ENCODE measurements at regions not wholly inside any gene's neighbourhood (a gene's known extent, or its start where the extent isn't known, plus 50 kb on each side); places are given as distances from the start of the nearest gene placed in this dataset.
A peak's percentile ranks its signal among the peaks of the same experiment; 100 is the strongest.
"Not testable (repeated sequence)": the region's sequence is repeated elsewhere in the genome, so short reads cannot be mapped to it uniquely, and the experiment has no call there.

DNA sequence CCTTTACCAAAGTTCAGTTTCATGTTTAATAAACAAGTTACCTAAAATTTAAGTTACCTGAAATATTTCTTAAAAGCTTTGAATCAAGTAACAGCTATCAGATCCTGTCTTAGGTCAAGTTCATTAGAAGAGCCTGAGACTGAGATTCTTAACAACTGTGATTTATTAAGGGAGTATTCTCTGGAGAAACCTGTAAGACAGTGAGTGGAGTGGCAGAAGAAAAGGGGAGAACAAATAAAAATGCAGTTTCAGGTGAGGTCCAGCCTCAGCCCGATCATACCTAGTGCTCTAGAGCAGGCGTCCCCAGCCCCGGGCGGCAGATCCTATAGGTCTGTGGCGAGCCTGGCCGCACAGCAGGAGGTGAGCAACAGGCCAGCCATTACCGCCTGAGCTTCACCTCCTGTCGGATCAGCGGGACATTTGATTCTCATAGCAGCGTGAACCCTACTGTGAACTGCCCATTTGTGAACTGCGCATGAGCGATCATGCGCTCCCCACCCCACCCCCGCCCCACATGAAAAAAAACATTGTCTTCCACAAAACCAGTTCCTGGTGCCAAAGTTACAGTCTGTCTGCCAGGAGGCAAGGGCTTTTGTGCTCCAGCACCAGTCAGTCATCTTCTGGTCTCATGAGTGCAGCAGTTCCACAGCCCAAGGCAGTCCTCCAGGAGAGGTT lies 59.2 kb upstream of the ADGRB3 start:
- peak in 13 of 14 donors; percentile 11 to 87 (median 60) for DNase-seq

DNA sequence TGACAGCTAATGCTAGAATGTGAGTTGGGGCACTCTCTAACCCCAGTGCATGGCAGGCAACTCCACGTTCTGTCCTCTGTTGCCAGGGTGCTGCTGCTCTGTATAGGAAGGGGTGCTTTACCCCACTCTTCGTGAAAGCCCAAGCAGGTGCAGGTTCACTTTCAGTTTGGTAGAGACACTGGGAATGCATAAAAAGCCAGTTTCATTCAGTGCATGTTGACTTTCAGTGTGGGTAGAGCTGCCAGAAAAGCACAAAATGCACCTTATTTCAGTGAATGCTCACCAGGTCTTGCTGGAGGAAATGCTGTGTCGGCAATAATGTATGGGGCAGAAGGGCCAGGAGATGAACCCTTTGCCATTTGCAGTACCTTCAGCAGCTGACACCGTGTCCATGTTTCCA lies 62.1 kb upstream of the ADGRB3 start:
- peak in 1 of 14 donors; percentile 3 for DNase-seq

- peak in 1 of 14 donors; percentile 8 for DNase-seq
These were observed 62.6 kb upstream of the ADGRB3 start for GRCh38 chr6:68572525-68572924.

GRCh38 chr6:68559716-68560115 lies 75.4 kb upstream of the ADGRB3 start:
- peak in 5 of 14 donors; percentile 1 to 17 (median 6) for DNase-seq

- DNase-seq: peak in 3 of 14 donors; percentile 1 to 34 (median 1)
These were observed 76.0 kb upstream of the ADGRB3 start for GRCh38 chr6:68559070-68559469.

- DNase-seq: no peak
These were observed 88.5 kb upstream of the ADGRB3 start for GRCh38 chr6:68546620-68547019.

DNA sequence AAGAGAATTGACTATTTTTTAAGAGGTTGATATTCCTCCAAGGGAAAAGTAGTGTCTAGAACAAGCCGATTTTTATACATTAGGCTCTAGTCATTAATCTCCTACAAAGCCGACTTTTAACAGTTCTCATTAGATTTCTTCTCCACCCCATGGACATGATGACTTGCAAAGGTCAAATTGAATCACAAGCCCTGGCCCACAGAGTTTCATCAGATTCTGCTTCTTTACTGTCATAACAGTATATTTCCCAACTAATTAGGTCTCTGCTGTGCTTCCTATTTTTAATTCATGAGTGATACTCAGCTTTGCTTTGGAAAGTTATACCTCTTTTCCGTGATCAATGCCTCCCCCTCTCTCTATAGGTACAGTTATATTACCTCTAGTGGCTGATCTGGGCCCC lies 90.6 kb upstream of the ADGRB3 start:
- no peak for DNase-seq

- DNase-seq: no peak
These were observed 101.7 kb upstream of the ADGRB3 start for GRCh38 chr6:68533339-68533795.

DNA sequence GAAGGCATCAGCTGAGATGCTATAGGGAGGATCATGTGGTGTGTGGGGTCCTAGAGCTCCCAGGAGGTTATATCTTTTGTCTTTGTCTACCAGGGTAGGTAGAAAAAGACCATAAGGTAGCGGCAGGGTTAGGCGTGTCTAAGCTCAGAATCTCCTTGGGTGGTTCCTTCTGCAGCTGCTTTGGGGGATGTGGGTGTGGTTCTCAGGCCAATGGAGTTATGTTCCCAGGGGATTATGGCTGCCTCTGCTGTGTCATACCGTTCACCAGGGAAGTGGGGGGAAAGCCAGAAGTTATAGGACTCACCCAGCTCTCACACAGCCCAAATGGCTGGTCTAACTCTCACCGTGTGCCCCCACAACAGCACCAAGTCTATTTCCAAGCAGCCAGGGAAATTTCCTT lies 107.4 kb upstream of the ADGRB3 start:
- no peak for DNase-seq

GRCh38 chr6:68506911-68507310 lies 128.2 kb upstream of the ADGRB3 start:
- no peak for DNase-seq

DNA sequence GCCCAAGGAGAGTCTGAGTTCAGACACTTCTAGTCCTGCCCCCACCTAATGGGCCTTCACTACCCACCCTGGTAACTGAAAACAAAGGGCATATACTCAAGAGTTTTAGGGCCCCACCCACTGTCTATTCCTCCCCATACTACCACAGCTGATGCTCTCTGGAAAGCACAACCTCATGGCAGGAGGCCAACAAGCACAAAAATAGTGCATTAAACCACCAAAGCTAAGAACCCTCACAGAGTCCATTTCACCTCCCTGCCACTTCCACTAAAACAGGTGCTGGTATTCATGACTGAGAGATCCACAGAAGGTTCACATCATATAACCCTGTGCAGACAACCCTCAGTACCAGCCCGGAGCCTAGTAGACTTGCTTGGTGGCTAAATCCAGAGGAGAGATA lies 132.1 kb upstream of the ADGRB3 start:
- DNase-seq: no peak

DNA sequence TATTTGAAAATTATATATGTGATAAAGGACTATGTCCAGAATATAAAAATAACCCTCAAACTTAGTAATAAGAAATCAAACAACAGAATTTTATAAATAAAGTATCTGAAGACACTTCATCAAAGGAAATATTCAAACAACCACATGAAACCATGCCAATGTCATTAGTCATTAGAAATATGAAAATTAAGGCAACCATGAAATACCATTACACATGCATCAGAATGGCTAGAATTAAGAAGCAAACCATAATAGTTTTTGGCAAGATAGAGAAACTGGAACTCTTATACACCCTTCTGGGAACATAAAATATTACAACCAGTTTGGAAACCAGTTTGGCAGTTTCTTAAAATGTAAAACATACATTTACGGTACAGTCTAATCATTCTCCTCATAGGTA lies 137.2 kb upstream of the ADGRB3 start:
- DNase-seq: no peak

GRCh38 chr6:68494880-68495279 lies 140.2 kb upstream of the ADGRB3 start:
- DNase-seq: not testable (repeated sequence)

- DNase-seq: no peak
These were observed 158.5 kb upstream of the ADGRB3 start for GRCh38 chr6:68476611-68477010.

DNA sequence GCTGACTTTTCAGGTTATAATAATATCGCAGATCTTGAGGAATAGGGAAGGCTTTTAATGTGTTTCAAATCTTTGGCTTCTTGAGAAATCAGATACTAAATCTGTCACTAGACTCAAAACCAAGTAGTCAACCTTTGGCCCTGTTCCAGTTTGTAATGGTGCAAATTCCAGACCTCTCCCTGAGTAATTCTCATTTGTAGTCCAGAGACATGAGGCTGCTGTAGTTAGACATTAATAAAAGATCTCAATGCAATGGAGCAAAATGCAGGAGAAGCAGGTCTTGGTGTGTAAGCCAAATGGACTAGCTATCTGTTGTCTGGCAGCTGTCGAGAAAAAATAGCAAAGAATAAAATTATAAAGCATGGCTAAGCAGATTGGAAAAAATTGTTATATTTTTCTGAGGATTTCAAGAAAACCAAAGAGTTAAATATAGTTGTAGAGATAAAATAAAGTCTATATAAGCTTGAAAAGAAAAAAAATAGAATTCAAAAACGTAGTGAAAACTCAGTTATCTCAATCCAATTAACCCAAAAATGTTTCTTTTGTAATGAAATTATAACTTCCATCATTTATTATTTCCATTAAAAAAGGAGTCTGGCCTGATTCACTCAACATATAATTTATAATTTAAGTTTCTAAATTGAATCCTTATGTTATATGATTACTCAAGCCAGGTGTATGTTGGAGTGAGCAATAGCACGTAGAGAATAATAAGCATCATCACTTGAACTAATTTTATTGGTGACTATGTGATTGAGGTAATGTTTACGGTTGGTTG lies 161.5 kb upstream of the ADGRB3 start:
- no peak for DNase-seq

DNA sequence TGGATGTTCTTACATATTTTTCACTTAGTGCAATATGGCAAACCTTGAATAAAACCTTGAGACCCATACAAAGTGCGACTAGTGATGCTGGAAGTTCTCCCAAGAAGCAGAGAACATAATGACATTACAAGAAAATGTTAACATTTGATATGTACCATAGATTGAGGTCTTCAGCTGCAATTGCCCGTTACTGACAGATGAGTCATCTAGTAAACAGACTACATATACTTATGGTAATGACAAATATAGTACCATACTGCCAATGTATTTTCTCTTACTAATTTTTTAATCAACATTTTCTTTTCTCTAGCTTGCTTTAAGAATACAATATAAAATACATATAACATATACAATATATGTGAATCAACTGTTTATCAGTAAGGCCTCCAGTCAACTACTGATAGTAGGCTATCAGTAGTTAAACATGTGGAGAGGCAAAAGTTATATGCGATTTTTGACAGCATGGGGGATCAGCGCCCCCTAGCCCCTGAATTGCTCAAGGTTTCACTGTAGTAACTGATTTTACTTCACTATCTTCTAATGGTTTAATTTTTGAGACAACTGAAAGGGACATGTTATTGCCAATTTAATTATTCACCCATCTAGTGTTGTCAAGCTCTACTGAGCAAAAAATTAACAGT lies 166.7 kb upstream of the ADGRB3 start:
- DNase-seq: no peak

DNA sequence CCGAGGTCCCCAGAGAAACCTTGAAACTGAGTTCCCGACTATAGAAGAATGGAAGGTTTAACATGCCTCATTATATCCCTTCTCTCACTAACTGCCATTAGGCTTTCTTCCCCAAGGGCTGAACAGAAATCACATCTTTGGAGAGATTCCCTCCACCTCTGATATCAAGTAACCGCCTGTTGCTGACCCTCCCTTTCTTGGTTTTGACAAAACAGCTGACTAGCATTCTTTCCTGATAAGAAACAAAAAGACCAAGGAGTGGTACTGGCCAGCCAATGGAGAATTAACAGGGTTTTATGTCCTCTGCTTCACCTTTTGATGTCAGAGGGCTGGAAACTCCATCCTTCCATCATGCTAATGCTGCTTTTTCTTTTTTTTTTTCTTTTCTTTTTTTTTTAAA lies 176.6 kb upstream of the ADGRB3 start:
- DNase-seq: no peak

- no peak for DNase-seq
These were observed 188.0 kb upstream of the ADGRB3 start for GRCh38 chr6:68447112-68447511.

- no peak for DNase-seq
These were observed 189.2 kb upstream of the ADGRB3 start for GRCh38 chr6:68445926-68446325.

DNA sequence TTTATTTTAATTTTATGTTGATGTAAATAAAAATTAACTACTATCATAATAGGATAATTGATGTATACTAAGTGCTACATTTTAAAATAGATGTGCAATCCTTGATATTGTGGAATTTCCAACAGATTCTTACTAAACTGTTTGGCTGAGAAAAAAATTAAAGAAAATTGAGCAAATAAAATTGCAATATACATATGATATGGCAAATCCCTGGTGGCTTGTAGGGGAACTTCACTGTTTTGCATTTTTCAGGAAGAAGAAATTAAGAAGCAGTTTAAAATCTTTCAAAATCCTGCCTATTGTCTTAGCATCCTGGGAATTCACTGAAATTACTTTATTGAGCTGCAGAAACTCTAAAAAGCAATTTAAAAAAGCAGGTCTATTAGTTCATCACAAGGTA lies 191.4 kb upstream of the ADGRB3 start:
- no peak for DNase-seq

- no peak for DNase-seq
These were observed 207.5 kb upstream of the ADGRB3 start for GRCh38 chr6:68427630-68428029.

DNA sequence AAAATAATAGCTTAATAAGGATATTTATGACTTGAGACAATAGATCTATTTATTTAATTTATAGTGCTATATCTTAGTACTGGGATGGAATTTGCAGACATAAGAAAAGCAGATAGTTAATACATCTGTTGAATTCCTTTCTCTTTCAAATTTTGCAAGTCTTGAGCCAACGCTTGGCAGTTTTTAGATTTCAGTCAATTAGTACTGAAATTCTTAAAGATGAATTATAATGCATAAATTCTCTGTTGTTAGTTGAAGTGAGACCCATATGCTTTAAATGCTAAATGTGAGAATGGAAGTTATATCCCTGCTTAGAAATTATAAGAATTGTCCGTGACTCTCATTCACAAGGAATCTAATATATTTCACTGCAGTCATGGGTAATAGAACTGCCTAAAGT lies 225.1 kb upstream of the ADGRB3 start:
- no peak for DNase-seq

- DNase-seq: no peak
These were observed 234.7 kb upstream of the ADGRB3 start for GRCh38 chr6:68400396-68400795.

GRCh38 chr6:68391953-68392352 lies 243.1 kb upstream of the ADGRB3 start:
- DNase-seq: no peak

Measured in C1 segment of cervical spinal cord (tissue), 14 donors.